GM12872 (cell line): ENCODE measurements at regions not wholly inside any gene's neighbourhood (a gene's known extent, or its start where the extent isn't known, plus 50 kb on each side); places are given as distances from the start of the nearest gene placed in this dataset.

ENCODE experiments used
- CTCF ChIP-seq: IDR thresholded peaks from 3 replicates; pipeline ENCODE4 v1.5.1; 2011; ENCODE audit warnings: low read depth, mild to moderate bottlenecking, low read length, moderate library complexity; ENCODE audit not compliant: insufficient read depth

GRCh38 chr2:221831051-221831450, 258.9 kb upstream of the EPHA4 start:
- no peak for TF ChIP-seq CTCF

- no peak for TF ChIP-seq CTCF
Observed at GRCh38 chr2:221822416-221822815, 250.3 kb upstream of the EPHA4 start.

GRCh38 chr2:221818616-221819320, 246.7 kb upstream of the EPHA4 start:
- no peak for TF ChIP-seq CTCF

GRCh38 chr2:221817878-221818277, 245.8 kb upstream of the EPHA4 start:
- TF ChIP-seq CTCF: no peak

- TF ChIP-seq CTCF: no peak
Observed at GRCh38 chr2:221817052-221817451, 244.9 kb upstream of the EPHA4 start.

GRCh38 chr2:221816566-221816965, 244.5 kb upstream of the EPHA4 start:
- TF ChIP-seq CTCF: no peak

- no peak for TF ChIP-seq CTCF
Observed at GRCh38 chr2:221810650-221811049, 238.5 kb upstream of the EPHA4 start.
